GM12873 (cell line): ENCODE measurements at regions not wholly inside any gene's neighbourhood (a gene's known extent, or its start where the extent isn't known, plus 50 kb on each side); places are given as distances from the start of the nearest gene placed in this dataset.

Experiments
- CTCF ChIP-seq: IDR thresholded peaks from 2 replicates; pipeline ENCODE4 v1.5.1; 2012; ENCODE audit warnings: low read depth, mild to moderate bottlenecking, moderate library complexity, low read length, control low read depth; ENCODE audit not compliant: insufficient read depth; ENCODE audit errors: missing control alignments

GRCh38 chr3:80234706-80235105, 466.9 kb upstream of the ROBO1 start:
- TF ChIP-seq CTCF = no peak

GRCh38 chr3:80233576-80233975, 465.8 kb upstream of the ROBO1 start:
- no peak for TF ChIP-seq CTCF

GRCh38 chr3:80232760-80233159, 465.0 kb upstream of the ROBO1 start:
- TF ChIP-seq CTCF = no peak

GRCh38 chr3:80230962-80231361, 463.2 kb upstream of the ROBO1 start:
- TF ChIP-seq CTCF = no peak

GRCh38 chr3:80227216-80227615, 459.4 kb upstream of the ROBO1 start:
- no peak for TF ChIP-seq CTCF

- no peak for TF ChIP-seq CTCF
Observed at GRCh38 chr3:80215191-80215590, 447.4 kb upstream of the ROBO1 start.

GRCh38 chr3:80213086-80213485, 445.3 kb upstream of the ROBO1 start:
- no peak for TF ChIP-seq CTCF
